ENCODE measurements at regions not wholly inside any gene's neighbourhood (a gene's known extent, or its start where the extent isn't known, plus 50 kb on each side); places are given as distances from the start of the nearest gene placed in this dataset.

- peak; percentile 92 for TF ChIP-seq CTCF (IDR thresholded peaks at IDR 0.05; ENCODE audit: insufficient read depth, low read length, missing control alignments)
- DNase-seq (ENCODE audit: low read depth, low spot score): no peak
- CTCF ChIA-PET: interaction anchor here (0.7 to 5.2 kb wide), 32 partner anchors 9 to 507 kb away, joined by 3 to 47 read pairs (median 4); partner anchors contain the start of gene SDC1
Measured at GRCh38 chr2:20135631-20136050, 84.2 kb upstream of the LAPTM4A start.

GRCh38 chr2:20132990-20133535 lies 81.6 kb upstream of the LAPTM4A start:
- CTCF ChIA-PET: interaction anchor here (1.1 to 3.6 kb wide), 4 partner anchors 8 to 118 kb away, joined by 3 to 18 read pairs (median 10); partner anchors contain the start of gene SDC1
- no peak overlapping the region for H3K4me3 ChIP-seq (ENCODE audit: low read depth, low read length)
- POLR2A ChIA-PET: no interaction called here
- no peak for TF ChIP-seq CTCF (IDR thresholded peaks at IDR 0.05; ENCODE audit: insufficient read depth, low read length, missing control alignments)
- no peak for DNase-seq (ENCODE audit: low read depth, low spot score)

More at GRCh38 chr2:20135631-20136050, 84.2 kb upstream of the LAPTM4A start:
- POLR2A ChIA-PET: no interaction called here
- H3K4me3 ChIP-seq (ENCODE audit: low read depth, low read length): no peak overlapping the region

GRCh38 chr2:20130821-20131645 lies 79.6 kb upstream of the LAPTM4A start:
- ChIA-PET POLR2A (interaction anchor here (1.0 to 1.1 kb wide), 2 partner anchors 10 to 90 kb away, joined by 3 to 5 read pairs; no protein-coding TSS in a partner anchor), CTCF (interaction anchor here (0.7 to 3.6 kb wide), 10 partner anchors 10 to 195 kb away, joined by 3 to 18 read pairs (median 6); partner anchors contain the start of gene SDC1)
- no peak overlapping the region for H3K4me3 ChIP-seq (ENCODE audit: low read depth, low read length)
- no peak for TF ChIP-seq CTCF (IDR thresholded peaks at IDR 0.05; ENCODE audit: insufficient read depth, low read length, missing control alignments)
- DNase-seq (ENCODE audit: low read depth, low spot score): peak; percentile 23

- CTCF ChIA-PET: interaction anchor here (0.7 to 3.6 kb wide), 7 partner anchors 9 to 196 kb away, joined by 3 to 18 read pairs (median 4); partner anchors contain the start of gene SDC1
- DNase-seq (ENCODE audit: low read depth, low spot score): no peak
- POLR2A ChIA-PET: interaction anchor here (0.5 kb wide), 1 partner anchor 21 kb away, joined by 3 read pairs; no protein-coding TSS in a partner anchor
- TF ChIP-seq CTCF (IDR thresholded peaks at IDR 0.05; ENCODE audit: insufficient read depth, low read length, missing control alignments): no peak
- H3K4me3 ChIP-seq (ENCODE audit: low read depth, low read length): no peak overlapping the region
Measured at GRCh38 chr2:20130160-20130560, 78.7 kb upstream of the LAPTM4A start.

DNA sequence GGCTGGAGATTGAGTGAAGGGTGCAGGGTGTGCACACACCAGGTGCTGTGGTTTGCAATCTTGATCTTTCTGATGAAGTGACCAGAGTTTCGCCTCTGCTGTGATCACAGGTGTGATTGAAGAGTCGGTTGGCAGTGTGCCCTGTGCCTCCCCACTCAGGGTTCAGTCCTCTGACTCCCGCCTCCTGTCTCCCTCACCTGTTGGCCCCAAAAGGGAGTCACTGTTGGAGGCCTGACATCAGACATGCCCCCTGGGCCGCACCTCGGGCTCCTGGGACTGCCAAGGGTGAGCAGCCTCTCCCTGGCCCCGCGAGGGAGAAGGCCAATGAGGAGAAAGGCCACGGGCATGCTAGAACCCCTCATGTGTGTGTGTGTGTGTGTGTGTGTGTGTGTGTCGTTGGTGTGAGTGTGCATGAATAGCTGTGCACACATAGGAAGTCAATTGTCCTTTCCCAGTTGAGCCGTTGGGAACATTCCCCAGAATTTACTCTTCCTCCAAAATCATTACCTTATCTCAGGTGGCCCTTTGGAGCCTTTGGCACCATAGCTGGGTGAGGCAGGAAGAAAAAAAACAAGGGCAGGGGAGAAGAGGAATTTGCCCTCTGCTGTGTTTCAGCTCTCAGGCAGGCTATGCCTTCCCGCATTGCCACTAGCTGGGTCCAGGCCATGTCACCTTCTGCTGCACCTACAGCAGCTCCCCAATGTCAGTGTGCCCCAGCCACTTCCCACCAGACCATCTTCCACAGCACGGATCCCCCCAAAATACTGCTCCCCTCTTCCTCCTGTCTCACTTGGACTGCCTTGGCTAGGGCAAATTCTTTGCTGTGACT lies 78.1 kb upstream of the LAPTM4A start:
- H3K4me3 ChIP-seq (ENCODE audit: low read depth, low read length): no peak overlapping the region
- CTCF ChIA-PET: interaction anchor here (0.8 to 6.2 kb wide), 5 partner anchors 8 to 62 kb away, joined by 3 to 47 read pairs (median 4); no protein-coding TSS in a partner anchor
- no peak for DNase-seq (ENCODE audit: low read depth, low spot score)
- POLR2A ChIA-PET: interaction anchor here (0.5 kb wide), 1 partner anchor 21 kb away, joined by 3 read pairs; no protein-coding TSS in a partner anchor
- no peak for TF ChIP-seq CTCF (IDR thresholded peaks at IDR 0.05; ENCODE audit: insufficient read depth, low read length, missing control alignments)

All from AG04449 (cell line).